Epidermal melanocyte (primary cell): ENCODE measurements at regions not wholly inside any gene's neighbourhood (a gene's known extent, or its start where the extent isn't known, plus 50 kb on each side); places are given as distances from the start of the nearest gene placed in this dataset.
"Not testable (repeated sequence)": the region's sequence is repeated elsewhere in the genome, so short reads cannot be mapped to it uniquely, and the experiment has no call there.

Source experiments
- DNase-seq: peaks from one replicate; pipeline ENCODE4 v3.0.0; 2011; ENCODE audit warnings: low spot score; ENCODE audit not compliant: insufficient read length

DNA sequence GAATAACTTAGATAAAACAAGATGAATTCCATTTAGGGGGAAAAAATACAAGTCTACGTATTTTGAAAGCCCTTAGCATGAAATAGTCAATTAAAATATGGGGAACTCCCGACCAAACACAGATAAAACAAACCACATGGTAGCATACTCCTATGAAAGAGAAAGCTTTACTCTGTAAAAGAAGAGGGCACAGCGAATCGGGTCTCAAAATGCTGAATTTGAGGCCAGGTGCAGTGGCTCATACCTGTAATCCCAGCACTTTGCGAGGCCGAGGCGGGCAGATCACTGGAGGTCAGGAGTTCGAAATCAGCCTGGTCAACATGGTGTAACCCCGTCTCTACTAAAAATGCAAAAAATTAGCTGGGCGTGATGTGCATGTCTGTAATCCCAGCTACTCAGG is 116.9 kb upstream of the TIAM1 start:
- no peak for DNase-seq

DNA sequence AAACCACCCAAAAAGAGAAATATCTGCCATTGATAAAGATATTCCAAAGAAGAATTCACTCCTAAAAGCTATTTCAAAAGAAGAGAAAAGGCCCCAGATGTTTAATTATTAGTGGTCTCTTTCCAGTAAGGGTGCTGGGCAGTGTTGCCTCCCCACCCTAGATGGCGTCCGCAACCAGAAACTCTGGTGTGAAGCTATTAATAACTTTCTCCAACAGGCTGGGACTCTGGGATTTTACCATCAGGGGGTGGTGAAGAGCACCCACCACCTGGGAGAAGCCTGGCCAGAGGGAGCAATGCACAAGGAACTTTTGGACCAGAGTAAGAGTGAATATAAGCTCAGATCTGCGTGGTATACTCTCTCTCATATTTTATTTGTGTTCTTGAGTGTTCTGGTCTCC is 115.4 kb upstream of the TIAM1 start:
- DNase-seq: no peak

DNA sequence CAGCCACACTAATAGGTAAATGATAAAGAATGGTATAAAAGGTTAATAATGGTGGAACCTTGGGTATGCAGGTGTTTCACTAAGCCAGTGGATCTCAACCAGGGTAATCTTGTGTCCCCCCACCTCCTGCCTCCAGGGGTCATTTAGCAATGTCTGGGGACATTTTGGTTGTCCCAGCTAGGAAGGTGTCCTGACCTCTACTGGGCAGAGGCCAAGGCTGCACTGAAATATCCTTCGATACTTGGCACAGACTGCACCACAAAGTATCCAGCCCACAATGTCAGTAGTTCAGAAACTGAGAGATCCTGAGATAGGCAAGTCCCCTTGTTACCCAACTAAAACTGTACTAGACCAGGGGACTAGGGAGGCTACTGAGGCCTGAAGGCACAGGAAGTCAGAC is 113.6 kb upstream of the TIAM1 start:
- no peak for DNase-seq

DNA sequence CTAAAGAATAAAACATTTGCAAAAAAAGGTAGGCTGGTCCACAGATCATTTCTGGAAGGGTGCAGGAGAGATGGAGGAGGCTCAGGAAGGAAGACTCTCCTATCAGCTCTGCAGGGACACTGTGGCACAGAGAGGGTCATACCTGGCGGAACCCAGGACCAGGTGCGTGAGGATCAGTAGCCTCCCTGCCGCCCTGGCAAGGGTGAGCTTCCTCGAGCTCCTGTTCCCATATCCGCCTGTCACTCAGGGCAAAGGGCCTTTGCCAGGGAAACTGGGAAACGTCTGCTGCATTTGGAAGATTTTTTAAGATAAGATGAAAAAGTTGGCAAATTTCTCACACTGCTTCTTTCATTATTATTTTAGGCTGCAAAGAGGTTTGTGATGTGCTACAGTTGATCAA is 112.1 kb upstream of the TIAM1 start:
- DNase-seq: no peak

DNA sequence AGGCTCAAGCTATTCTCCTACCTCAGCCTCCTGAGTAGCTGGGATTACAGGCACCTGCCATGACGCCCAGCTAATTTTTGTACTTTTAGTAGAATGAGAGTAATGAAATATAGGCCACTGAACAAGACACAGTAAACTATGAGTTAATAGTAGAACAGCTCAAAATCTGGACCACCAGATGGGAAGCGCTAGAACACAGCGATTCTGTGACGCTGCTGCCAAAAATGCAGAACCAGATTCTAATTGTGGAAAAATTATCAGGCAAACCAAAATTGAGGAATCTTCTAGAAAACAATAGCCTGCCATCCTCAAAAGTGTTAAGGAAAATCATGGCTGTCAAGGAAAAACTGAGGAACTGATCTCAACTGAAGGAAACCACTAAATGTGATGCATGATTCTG is 111.4 kb upstream of the TIAM1 start:
- no peak for DNase-seq

DNA sequence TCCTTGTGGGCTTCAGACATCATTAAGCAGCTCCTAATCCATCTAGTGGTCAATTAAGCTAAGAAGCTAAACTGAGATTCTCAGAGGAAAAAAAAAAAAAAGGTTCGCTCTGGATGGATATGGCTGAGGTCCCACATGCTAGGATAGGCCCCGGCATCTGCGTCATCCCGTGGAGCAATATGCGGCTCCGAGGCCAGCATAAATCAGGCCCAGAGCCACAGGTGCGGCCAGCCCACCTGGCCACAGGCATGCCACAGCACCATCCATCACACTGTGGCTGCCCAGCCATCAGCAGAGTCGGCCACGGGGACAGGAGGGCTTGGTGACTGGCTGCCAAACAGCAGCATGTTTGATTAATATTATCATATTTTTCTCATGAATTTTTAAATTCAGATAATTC is 106.9 kb upstream of the TIAM1 start:
- no peak for DNase-seq

DNA sequence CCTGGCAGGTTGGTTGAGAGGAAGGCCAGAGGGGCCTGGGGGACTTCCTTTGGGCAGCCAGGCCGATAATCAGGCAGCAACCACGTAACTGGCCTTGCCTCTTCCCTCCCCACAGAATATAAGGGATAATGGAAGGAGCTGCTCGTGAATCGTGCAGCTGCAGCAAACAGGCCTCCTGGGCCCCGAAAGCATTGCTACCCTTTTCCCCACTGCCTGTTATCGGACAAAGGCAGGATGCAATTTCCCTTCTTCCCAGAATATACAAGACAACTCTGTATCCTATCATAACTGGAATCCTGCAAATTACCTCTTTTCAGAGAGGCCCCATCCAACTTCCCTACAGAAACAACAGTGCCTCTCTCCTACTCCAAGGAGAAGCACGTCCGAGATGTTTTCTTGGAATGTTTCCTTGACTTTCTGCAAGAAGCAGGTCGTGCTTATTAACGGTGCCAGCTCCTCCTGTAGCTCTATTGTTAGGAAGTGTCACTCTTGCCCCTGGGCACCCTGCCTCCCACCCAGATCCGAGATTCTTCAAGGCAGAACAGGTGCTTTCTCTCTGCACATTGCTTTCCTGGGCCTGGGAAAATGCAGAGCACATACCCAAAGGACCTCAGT is 106.0 kb upstream of the TIAM1 start:
- no peak for DNase-seq

DNA sequence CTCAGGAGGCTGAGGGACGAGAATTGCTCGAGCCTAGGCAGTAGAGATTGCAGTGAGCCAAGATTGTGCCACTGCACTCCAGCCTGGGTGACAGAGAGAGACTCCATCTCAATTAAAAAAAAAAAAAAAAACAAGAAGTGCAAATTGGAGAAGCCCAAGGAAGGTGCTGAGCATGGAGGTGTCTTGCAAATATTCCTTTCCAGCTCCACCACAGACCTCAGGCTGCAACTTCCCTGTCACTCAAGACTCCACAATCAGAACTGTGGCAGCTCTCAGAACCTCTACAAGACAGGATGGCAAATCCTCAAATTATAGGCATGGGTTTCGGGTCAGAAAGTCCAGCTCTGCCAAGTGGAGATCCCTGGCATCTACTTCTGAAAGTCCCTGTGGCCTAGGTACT is 104.4 kb upstream of the TIAM1 start:
- no peak for DNase-seq

DNA sequence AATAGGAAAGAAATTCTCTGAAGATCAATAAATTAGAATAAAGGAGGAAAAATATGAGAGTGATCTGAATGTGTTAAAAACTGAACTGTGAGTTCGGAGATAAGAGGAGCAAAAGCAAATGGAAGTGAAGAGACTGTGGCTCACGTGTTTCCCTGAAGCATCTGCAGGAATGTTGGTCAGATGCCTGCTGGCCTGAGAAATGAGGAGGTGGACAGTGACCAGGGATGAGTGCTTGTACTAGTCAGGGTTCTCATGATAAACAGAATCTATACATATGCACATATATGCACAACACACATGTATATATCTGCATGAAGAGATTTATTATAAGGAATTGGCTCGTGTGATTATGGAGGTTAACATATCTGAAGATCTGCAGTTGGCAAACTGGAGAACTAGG is 103.4 kb upstream of the TIAM1 start:
- DNase-seq: no peak

DNA sequence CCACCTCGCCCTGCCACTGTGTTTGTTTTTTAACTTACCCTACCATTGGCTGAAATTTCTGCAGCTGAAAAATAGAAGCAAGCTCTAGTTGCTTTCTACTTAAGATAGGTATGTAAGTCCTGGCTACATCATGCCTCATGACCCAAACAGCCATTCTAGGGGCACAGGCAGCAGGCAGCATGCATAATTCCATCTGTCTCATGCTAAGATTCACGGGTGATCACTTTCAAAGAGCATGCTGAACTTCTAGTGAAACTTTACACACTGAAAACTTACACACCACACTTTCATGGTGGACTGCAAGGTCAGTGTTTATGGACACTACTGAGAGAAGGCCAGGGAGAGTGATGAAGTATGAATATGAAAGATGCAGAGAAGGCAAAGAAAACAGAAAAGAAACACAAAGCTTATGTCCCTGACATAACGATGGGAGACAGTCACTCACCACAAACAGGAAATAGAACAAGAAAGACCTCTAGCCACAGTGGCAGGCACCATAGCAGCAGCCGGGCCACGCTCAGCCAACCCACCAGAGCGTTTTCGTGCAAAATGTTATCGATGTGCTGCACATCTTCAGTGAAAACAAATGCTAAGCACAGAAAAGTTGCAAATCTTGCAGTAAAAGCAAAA is 102.3 kb upstream of the TIAM1 start:
- no peak for DNase-seq

DNA sequence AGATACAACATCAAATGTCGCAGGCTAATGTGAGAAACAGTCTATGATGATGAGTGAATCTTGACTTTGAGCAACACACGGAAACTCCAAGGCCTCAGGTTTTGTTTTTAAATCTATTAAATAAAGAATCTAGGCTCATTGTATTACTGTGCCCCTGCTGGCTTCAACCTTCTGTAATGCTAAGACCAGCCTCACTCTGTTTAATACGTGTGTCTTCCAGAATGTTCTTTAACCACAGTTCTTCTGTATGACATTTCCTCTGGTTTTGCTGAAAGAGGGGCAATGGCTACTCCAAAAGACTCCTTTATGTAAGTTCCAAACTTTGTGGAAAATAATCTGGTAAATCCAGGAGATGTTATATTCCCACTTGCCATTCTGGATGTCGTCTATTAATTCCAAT is 101.1 kb upstream of the TIAM1 start:
- no peak for DNase-seq

DNA sequence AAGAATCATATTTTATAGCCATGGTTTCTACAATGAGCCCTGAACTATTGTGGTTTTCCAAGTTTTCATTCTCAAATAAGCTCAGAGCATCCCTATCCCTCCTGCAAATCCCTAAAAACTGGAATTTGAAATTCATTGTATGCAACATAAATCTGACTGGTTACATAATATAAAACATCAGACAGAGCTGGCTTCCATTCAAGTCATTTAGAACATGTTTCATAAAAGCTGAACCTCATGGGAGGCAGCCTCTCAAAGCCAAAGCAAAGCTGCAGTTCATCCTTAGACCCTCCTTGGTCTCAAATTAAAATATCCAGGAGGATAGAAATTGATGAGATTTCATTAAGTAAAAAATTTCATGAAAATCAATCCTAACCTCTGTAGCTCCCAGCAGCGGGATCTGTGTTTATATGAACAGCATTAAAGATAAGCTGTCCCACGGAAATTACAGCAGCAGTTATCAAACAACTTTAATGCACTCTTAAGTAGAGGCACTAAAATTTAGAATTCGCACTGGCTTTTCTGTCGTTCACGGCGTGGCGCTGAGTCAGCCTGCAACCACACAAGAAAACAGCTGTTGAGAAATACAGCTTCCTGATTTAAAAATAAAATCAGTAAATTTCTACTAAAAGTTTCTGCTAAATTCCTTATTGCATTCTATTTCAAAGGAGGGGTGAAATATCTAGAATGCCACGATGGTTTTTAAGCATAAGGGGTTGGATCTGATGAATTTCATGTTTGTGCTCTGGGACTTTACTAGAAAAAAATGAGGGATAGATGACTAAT is 99.9 kb upstream of the TIAM1 start:
- no peak for DNase-seq

DNA sequence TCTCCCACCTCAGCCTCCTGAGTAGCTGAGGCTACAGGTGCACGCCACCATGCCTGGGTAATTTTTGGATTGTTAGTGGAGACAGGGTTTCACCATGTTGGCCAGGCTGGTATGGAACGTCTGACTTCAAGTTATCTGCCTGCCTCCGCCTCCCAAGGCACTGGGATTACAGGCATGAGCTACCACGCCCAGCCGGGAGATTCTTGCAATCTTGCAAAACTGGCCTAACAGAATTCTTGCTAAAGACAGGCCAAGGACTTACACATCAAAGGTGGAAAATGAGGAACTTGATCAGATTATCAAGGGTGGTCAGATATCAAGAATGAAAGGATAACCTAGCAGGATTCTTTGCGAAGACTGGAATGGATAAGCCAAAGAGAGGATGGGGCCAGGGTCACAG is 98.3 kb upstream of the TIAM1 start:
- no peak for DNase-seq

DNA sequence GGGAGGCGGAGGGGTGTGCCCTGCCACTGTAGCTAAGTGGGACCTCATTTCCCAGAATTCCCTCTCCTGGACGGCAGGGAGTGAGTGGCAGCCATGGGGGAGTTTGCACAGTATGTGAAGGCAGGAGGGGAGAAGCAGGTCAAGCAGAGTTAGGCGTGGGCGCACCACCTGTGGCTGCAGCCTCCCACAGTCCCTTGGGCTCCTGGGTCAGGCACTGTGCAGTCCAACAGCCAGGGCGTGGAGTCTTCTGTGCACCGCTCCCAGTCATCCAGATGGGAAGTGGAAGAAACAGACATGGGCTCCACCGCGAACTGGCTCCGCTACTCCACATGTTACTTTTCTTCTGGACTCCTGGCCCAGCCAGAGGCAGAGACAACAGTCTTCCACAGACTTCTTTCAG is 85.4 kb upstream of the TIAM1 start:
- no peak for DNase-seq

DNA sequence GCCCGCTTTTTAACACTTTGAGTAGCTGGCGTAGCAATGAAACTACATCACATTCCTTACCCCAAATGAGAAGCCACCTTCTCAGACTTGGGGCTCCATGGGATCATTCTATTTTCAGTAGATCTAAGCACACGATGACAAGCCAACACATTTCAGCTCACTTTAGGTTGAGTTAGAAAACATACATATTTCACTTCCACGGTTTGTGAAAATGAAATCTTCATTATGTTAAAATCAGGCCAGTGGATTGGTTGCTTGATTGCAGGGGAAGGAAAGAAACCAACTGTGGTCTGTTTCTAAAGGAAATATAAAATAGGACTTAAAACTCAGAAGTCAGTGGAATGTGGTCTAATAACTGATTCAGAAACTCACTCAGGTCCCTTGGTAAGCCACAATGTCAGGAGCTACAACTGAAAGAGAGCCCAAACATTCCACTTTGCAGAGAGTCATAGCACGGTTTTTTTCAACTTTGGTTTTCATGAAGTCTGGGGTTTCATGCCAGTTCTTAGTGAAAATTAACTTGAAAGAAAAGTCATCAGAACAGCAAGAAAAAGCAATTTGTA is 82.3 kb upstream of the TIAM1 start:
- DNase-seq: no peak

DNA sequence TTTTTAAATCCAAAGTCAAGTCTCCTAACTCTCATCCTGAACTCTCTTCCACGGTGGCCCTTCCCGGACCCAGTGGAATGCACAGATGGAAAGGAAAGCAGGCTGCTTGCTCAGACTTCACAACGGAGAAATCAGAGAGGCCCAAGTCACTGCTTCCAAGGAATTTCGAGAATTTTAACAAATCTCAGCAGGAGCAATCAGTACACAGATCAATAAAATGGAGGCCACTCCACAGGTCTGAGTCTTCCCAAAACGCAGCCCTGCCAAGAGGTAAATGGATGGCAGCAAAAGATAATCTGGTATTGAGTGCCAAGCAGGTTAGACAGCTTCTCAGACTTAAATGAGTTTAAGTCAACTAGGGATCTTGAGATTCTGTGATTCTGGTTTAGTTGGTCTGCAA is 81.1 kb upstream of the TIAM1 start:
- DNase-seq: no peak

DNA sequence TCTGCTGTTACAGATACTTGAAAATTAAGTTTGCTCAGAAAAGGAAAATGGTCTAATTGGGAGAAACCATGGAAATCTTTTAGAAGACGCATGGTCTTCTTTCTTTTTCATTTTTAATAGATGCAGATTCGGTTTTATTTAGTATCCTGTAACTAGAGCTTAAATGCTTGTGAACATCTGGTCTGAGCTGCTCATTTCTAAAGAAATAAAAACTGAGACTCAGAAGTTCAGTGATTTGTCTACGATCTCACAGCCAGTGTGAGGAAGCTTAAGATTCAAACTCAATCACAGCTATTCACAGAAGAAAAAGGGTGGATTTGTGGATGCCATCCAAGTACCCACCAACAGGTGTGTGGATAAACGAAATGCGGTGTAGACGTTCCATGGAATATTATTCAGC is 80.0 kb upstream of the TIAM1 start:
- no peak for DNase-seq

DNA sequence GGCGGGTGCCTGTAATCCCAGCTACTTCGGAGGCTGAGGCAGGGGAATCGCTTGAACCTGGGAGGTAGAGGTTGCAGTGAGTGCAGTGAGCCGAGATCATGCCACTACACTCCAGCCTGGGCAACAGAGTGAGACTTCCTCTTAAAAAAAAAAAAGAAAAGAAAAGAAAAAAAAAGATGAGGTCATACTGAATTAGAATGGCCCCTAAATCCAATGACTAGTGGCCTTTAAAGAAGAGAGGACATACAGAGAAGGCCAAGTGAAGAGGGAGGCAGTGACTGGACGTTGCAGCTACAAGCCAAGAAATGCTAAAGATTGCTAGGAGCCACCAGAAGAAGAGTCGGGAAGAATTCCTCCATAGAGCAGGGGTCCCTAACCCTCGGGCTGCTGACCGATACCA is 76.9 kb upstream of the TIAM1 start:
- no peak for DNase-seq

DNA sequence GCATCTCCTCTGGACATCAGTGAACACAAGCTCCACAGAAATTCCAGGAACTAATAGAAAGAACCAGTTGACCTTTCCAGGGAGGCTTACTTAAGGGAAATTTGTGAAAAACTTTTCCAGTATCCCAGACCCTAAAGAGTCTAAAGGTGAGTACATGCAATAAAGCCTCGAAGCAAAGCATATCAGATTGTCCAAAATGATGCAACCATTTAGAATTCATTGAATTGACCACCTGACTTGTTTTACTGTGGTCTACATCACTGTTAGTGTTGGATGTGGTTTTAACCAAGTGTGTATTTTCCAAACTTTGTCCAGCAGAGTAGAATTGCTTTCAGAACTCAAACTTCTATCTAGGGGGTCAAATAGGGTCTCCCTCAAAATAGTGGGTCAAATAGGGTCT is 76.3 kb upstream of the TIAM1 start:
- no peak for DNase-seq

DNA sequence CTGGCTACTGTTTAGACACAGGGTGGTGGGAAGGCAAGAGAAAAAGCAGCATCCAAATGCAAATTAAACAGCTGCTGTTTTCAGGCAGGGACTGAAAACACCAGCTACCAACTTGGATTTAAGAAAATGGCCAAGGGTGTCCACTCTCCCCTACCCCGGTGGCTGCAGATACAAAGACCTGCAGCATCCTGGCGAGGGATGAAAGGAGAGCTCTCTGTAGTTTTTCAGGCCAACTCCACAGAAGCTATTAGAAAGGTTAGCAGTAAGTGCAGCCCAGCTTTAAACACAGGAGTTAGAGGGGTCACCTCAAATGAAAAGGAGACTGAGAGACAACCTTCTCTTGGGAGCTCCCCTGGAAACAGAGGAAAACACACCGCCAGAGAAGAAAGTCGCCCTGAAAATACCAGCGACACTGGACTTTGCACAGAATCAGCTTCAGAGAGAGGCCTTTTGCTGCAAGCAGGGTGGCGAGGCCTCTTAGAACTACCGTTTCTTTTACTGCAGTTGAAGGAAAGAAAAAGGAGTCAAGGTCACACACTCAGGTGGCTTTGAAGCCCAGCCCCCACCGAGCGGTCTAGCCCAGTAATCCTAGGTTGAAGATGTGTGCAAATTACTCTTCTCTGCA is 74.4 kb upstream of the TIAM1 start:
- DNase-seq: no peak

DNA sequence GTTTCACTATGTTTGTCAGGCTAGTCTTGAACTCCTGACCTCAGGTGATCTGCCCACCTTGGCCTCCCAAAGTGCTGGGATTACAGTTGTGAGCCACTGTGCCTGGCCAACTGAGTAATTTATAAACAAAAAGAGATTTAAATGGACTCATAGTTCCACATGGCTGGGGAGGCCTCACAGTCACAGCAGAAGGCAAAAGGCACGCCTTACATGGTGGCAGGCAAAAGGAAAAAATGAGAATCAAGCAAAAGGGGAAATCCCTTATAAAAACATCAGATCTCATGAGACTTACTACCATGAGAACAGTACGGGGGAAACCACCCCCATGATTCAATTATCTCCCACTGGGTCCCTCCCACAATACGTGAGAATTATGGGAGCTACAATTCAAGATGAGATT is 73.2 kb upstream of the TIAM1 start:
- not testable (repeated sequence) for DNase-seq

DNA sequence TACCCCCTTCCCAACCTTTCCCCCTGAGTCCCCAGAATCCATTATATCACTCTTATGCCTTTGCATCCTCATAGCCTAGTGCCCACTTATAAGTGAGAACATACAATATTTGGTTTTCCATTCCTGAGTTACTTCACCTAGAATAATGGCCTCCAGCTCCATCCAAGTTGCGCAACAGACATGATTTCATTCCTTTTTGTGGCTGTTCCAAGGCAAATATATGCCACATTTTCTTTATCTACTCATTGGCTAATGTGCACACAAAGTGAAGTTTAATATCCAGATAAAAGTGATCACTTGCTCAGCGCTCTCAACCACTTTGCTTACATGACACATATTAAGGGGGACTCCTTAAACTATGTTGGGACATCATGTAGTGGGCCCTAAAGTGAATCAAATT is 72.4 kb upstream of the TIAM1 start:
- DNase-seq: no peak
